ENCODE measurements at regions not wholly inside any gene's neighbourhood (a gene's known extent, or its start where the extent isn't known, plus 50 kb on each side); places are given as distances from the start of the nearest gene placed in this dataset.

- POLR2A ChIA-PET: no interaction called here
- Histone ChIP-seq H3K36me3 (ENCODE audit: control insufficient read depth, insufficient read depth, low read length) (no peaks in the 10 kb centered on the region), H3K27me3 (ENCODE audit: control insufficient read depth, insufficient read depth, low read length) (no peaks in the 10 kb centered on the region), H3K4me3 (ENCODE audit: low read depth, low read length) (no peak overlapping the region)
- DNase-seq (ENCODE audit: low read depth): no peak
- CTCF ChIA-PET: no interaction called here
- TF ChIP-seq, protein P1, sequence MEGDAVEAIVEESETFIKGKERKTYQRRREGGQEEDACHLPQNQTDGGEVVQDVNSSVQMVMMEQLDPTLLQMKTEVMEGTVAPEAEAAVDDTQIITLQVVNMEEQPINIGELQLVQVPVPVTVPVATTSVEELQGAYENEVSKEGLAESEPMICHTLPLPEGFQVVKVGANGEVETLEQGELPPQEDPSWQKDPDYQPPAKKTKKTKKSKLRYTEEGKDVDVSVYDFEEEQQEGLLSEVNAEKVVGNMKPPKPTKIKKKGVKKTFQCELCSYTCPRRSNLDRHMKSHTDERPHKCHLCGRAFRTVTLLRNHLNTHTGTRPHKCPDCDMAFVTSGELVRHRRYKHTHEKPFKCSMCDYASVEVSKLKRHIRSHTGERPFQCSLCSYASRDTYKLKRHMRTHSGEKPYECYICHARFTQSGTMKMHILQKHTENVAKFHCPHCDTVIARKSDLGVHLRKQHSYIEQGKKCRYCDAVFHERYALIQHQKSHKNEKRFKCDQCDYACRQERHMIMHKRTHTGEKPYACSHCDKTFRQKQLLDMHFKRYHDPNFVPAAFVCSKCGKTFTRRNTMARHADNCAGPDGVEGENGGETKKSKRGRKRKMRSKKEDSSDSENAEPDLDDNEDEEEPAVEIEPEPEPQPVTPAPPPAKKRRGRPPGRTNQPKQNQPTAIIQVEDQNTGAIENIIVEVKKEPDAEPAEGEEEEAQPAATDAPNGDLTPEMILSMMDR (IDR thresholded peaks at IDR 0.05; ENCODE audit: insufficient read depth, low read depth, low read length): no peak
Measured at GRCh38 chr2:220673151-220673874, 898.8 kb downstream of the EPHA4 start.

DNA sequence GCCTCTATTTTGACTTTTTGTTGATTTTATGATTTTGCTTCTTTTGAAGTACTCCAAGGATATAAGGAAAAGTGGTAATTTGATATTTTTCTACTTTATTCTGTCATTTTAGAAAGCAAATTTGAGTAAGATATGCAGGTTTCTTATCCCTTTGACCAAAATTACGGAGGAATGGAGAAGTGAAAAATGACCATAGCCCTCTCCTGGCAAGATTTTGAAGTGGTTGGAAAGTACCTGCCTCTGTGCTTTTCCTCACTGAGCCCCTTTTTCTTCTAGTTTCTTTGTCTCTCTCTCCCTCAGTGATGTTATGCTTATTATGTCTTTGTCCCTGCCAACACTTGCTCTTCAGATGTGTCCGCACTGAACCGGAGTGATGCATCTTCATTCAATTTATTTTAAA lies 898.1 kb downstream of the EPHA4 start:
- POLR2A ChIA-PET: no interaction called here
- Histone ChIP-seq H3K36me3 (ENCODE audit: control insufficient read depth, insufficient read depth, low read length) (no peaks in the 10 kb centered on the region), H3K27me3 (ENCODE audit: control insufficient read depth, insufficient read depth, low read length) (no peaks in the 10 kb centered on the region), H3K4me3 (ENCODE audit: low read depth, low read length) (no peak overlapping the region)
- DNase-seq (ENCODE audit: low read depth): no peak
- CTCF ChIA-PET: no interaction called here
- TF ChIP-seq, protein P1 (IDR thresholded peaks at IDR 0.05; ENCODE audit: insufficient read depth, low read depth, low read length): no peak

DNA sequence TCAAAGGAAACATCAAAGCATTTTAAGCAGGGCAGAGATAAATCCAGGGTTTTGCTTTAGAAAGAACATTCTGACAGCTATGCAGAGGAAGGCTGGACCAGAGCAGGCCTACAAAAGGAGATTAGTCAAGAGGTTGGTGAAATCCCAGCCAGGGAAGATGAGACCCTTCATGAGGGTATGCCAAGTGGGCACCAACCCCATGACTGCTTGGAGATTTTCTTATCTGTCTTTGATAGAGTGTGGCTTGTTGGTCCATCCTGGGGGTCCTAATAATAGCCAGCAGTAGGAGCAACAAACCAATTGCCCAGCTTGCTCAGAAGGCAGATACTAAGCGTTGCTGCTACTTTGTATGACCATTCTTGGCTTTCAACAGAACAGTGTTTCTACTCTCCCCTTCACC lies 895.4 kb downstream of the EPHA4 start:
- no peaks in the 10 kb centered on the region for H3K36me3 ChIP-seq (ENCODE audit: control insufficient read depth, insufficient read depth, low read length)
- no peaks in the 10 kb centered on the region for H3K27me3 ChIP-seq (ENCODE audit: control insufficient read depth, insufficient read depth, low read length)
- TF ChIP-seq, protein P1 (IDR thresholded peaks at IDR 0.05; ENCODE audit: insufficient read depth, low read depth, low read length): no peak
- CTCF ChIA-PET: interaction anchor here (0.7 to 0.9 kb wide), 2 partner anchors 16 to 398 kb away, joined by 3 read pairs; no protein-coding TSS in a partner anchor
- H3K4me3 ChIP-seq (ENCODE audit: low read depth, low read length): no peak overlapping the region
- POLR2A ChIA-PET: no interaction called here
- DNase-seq (ENCODE audit: low read depth): no peak

DNA sequence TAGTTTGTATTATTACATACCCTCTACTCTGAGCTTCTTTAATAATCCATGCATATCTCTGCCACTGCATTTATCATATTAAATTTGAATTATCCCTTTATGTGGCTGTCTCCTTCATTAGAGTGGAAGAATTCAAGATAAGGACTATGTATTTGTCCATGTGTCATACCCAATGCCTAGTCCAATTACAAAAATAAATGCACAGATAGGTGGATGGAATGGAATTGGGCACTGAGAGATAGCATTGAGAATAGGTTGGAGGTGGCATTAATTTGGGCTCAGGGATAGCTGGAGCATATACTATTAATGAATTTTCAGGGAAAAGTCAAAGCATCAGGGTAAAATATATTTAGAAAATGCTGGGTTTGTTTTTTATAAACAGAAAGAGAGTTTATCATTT lies 893.2 kb downstream of the EPHA4 start:
- no peaks in the 10 kb centered on the region for H3K27me3 ChIP-seq (ENCODE audit: control insufficient read depth, insufficient read depth, low read length)
- no peak for DNase-seq (ENCODE audit: low read depth)
- ChIA-PET CTCF (no interaction called here), POLR2A (interaction anchor here (0.7 kb wide), 1 partner anchor 9 kb away, joined by 4 read pairs; no protein-coding TSS in a partner anchor)
- H3K4me3 ChIP-seq (ENCODE audit: low read depth, low read length): no peak overlapping the region
- no peaks in the 10 kb centered on the region for H3K36me3 ChIP-seq (ENCODE audit: control insufficient read depth, insufficient read depth, low read length)
- TF ChIP-seq, protein P1 (IDR thresholded peaks at IDR 0.05; ENCODE audit: insufficient read depth, low read depth, low read length): no peak

DNA sequence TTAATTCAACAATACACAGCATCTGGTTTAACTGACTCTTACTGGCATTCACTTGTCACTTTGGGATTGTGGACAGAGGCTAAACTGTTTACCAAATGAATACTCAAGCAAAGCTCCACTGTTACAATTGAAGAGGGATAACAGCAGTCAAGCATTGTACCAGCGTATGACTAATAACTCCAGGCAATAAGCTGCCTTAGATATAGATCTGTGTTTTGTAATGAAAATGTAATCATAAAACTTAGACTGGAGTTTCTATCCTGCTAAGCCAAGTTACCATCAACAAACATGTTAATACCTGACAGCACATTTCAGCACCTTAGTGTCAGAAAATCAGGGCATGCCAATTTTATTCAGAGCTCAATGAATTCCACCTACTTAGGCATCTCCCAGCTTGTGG lies 889.5 kb downstream of the EPHA4 start:
- TF ChIP-seq, protein P1 (IDR thresholded peaks at IDR 0.05; ENCODE audit: insufficient read depth, low read depth, low read length): no peak
- ChIA-PET POLR2A (no interaction called here), CTCF (interaction anchor here (0.6 to 1.9 kb wide), 2 partner anchors 509 to 892 kb away, joined by 5 read pairs; no protein-coding TSS in a partner anchor)
- Histone ChIP-seq H3K27me3 (ENCODE audit: control insufficient read depth, insufficient read depth, low read length) (no peaks in the 10 kb centered on the region), H3K4me3 (ENCODE audit: low read depth, low read length) (no peak overlapping the region), H3K36me3 (ENCODE audit: control insufficient read depth, insufficient read depth, low read length) (no peaks in the 10 kb centered on the region)
- DNase-seq (ENCODE audit: low read depth): no peak
